HuH-7.5 (cell line): ENCODE measurements at regions not wholly inside any gene's neighbourhood (a gene's known extent, or its start where the extent isn't known, plus 50 kb on each side); places are given as distances from the start of the nearest gene placed in this dataset.
"Not testable (repeated sequence)": the region's sequence is repeated elsewhere in the genome, so short reads cannot be mapped to it uniquely, and the experiment has no call there.

Experiments used
- DNase-seq: peaks from one replicate; pipeline ENCODE4 v3.0.0; 2011; ENCODE audit warnings: low spot score

DNA sequence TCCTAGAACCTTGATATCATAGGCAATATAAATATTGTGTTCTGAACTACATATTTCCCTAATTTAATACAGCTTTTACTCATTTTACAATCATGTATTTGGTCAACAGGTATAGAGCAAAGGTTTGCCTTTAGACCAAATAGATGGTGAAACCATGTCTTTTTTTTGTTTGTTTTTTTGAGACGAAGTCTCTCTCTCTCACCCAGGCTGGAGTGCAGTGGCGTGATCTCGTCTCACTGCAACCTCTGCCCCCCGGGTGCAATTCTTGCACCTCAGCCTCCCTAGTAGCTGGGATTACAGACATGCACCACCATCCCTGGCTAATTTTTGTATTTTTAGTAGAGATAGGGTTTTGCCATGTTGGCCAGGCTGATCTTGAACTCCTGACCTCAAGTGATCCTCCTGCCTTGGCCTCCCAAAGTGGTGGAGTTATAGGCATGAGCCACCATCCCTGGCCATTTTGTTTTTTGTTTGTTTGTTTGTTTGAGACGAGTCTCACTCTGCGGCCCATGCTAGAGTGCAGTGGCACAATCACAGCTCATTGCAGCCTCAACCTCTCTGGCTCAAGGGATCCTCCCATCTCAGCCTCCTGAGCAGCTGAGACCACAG is 243.7 kb upstream of the FOXN3 start:
- not testable (repeated sequence) for DNase-seq

DNA sequence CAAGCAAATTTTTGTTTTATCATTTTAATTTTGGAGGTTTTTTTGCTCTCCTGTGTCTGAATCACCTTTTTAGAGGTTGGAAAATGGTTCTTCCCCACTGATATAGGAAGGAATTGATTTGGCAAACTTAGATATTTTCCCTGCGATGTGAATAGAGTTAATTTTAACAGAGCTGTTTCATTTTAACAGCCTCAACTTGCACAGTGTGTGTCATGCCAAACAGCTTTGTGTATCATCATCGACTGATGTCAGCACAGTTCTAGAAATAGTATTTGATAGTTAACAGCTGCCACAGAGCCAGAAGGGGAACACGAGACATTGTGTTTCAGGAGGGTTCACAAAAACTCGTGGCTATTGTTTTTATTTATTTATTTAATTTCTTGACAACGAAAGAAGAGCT is 243.1 kb upstream of the FOXN3 start:
- no peak for DNase-seq

DNA sequence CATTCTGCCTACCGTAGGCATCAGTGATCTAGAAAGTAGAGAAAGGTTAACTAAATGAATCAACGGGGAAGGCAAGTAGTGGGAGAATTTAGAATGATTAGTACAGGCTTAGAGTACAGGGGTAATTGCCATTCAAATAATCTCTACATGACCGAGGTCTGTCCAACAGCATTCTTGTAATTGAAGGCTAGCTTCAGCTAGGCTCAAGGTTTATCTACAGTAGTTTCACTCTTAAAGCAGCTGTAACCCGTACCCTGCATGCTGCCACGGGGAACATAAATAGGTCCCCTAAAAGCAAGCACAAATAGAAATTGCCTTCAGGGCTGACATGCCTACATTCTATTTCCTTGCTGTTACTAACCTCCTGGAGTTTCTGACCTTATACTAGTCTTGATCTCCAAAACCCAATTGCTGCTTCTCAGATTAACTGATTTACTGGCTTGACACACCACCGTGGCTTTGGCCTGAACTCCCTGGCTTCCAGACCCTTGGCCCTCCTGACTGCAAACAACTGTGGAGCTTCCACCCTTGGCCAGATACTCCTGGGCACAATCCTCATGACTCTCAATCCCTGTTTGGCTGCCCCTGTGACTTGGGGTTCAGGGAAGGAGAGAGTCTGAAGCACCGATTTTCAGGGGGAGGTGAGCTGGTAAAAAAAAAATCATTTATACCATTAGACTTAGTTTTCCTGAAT is 242.1 kb upstream of the FOXN3 start:
- no peak for DNase-seq

DNA sequence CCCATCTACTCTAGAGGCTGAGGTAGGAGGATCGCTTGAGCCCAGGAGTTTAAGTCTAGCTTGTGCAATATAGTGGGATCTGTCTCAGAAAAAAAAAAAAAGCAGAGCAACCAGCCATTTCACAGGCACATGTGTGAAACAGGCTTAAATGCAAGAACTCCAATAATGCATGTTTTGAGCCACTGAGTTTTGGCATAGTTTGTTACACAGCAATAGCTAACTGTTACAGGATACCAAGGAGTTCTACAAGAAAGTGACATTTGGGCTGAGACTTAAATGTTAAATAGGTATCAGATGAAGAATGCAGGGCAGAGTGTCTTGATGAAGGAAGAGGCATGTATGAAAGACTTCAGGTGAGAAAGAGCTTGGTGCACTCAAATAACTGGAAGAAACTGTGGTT is 240.0 kb upstream of the FOXN3 start:
- DNase-seq = no peak

DNA sequence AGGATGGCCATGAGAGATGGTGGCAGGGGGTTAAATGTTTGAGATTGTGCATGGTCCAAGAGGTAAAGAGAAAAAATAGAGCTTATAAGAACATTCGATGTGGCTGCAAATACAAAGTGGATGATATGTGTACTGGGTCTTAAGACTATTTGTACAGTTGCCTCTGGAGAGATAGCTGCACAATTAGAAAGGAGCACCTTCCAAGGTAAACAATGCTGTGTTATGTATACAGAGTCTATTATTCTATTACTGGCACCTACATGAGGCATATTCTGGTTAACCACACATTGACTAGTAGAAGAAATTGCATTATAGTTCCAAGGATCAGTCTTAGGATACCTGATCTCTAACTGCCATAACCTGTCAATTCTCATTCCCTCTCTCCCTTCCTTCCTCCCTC is 238.0 kb upstream of the FOXN3 start:
- no peak for DNase-seq

DNA sequence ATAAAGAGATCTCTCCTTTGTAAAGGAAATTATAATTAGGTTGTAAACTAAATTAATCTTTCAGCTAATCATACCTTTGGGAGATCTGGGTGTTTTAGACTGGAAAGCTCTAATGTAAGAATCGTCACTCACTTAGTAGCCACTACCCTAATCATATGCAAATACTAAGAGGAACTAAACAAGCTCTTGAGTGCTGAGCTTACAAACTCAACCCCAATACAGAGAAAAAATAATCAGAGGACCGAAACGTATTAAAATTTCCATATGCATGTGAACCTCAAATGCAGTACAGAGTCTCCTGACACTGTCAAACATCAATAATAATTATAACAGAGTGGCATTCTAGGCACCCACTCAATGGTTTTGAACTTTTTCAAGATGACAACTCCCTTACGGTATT is 235.3 kb upstream of the FOXN3 start:
- no peak for DNase-seq

DNA sequence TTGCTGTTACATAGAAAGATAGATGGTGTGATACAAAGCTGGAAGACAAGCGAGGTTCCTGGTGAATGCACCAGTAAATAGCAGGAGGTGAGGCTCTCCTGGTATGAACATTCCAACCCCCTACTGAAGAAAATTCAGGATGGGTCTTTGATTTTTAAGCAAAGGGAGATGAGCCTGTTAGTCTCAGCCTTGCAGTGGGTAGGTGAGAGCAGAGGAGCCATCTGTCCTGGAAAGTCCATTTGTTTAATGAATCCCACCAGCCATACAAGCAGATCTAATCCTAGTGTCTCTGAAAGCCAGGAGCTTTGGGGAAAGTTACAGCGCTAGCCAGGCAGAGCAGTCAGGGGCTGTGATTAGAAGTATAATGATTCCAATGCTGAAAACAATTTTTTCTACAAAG is 234.8 kb upstream of the FOXN3 start:
- no peak for DNase-seq

DNA sequence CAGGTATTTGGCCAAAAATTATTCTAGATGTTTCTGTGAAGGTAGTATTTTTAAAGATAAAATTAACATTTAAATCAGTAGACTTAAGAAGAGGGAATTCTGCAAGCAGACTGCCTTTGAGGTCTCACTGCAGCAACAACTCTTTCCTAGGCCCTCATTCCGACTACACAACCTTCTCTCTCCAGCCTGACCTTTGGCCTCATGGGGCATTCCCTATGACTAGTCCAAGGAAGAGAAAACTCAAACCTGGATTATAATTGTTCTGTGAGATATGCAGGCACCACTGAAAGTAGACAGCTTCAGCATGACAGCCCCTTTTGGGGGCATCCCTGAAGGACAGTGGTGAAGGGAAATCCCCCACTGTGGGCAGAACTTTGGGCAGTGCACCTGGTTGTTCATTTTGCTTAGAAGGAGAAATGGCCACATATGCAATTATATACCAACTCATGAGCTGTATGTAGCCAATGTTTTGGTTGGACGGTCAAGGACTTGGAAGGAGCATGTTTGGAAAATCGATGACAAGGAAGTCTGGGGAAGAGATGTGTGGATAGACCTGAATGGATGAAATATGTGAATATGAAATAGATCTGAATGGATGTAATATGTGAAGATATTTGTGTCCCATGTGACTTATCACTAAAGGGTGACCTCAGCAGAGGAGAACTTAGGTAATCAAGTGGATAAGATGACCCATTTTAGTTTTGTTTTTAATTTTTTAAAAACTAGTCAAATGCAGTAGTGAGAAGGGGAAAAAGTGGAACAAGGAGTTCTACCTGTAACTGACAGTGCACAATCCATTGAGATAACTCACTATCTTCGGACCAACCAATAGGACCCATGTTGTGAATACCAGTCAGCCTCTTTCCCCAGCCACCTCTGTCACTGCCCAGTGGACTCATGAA is 233.3 kb upstream of the FOXN3 start:
- DNase-seq = no peak

DNA sequence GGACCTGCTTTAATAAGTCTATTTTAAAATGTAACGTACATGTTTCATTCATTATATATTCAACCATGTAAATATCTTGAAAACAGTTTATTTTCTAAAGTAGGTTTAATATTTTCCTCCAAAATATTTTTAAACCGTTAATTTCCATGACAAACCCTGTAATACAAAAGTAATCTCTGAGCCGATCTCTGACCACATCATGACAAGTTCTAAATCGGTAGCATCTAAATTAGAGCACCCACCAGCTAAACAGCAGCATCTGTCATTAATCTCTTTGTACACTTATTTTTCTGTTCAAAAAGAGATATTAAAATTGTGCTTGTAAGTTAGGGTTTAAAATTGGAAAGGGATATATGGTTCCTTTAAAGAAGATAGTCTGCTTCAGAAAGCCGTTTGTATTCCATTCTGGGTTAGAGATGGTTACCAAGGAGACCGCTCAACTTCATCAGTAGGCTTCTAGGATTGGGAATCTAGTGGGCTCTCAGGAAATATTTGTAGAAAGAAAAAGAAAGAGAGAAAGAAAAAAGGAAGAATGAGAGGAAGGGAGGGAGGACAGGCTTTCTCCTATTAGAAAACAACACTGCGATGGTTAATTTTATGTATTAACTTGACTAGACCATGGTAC is 232.5 kb upstream of the FOXN3 start:
- no peak for DNase-seq

DNA sequence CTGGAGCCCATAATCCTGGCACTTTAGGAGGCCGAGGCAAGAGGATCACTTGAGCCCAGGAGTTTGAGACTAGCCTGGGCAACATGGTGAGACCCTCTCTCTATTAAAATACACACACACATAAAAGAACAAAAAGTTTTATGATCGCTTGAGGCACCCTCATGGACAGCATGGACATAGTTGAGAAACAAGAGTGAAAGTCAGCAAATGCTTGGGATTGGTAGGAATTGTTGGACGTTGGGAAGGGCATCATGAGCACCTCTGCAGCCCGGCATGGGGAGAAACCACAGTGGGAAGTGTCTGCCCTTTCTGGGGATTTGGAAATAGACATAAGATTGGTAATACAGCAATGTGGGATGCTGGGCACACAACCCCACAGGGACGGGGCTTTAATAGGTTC is 231.9 kb upstream of the FOXN3 start:
- no peak for DNase-seq

DNA sequence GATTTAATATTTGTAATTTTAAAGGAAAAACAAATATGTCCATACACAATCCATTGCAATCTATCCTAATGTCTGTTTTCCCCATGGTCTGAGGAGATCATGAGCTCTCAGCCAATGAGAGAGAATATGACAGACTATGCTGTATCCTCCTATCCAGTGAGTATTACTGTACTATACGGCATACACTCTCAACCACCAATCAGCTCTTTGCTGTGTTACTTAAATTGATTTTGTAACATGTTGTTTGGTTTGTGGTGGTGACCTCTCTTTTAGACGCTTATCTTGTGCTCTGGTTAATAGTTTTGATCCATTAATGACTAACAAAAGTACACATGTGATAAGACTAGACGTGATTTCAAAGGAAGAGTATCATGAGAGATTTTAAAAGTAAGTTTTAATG is 231.5 kb upstream of the FOXN3 start:
- no peak for DNase-seq

DNA sequence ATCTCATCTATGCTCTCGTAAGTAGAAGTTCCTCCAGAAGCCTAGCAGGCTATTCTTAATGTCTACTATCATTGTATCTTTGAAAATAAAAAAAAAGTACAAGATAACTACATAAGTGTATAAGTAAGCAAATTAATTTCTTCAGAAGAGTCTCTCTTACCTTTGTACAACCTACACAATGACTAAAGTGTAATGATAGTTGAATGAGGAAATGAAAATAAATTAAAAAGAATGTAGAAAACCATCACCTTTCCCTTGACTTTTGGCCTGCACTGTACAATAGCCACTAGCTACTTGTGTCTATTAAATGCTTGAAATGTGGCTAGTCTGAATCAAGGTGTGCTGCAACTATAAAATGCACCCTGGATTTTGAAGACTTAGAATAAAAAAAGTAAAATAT is 229.9 kb upstream of the FOXN3 start:
- no peak for DNase-seq

DNA sequence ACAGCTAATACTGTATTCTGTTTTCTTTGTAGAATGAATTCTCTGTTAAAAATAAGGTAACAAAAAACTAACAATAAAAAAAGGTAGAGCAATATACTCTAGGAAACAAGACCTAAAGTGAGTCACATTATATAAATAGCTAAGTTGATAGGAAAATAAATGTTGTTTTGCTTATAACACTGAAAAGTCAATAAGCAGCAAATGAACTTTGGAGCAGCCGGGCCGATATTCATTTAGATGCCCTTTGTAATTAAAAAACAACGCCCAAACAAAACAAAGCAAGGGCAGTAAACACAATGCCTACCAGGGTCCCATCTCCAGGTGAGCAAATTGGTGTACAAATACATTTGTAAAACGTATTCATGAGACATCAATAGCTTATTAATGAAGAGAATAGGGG is 227.6 kb upstream of the FOXN3 start:
- DNase-seq = no peak

DNA sequence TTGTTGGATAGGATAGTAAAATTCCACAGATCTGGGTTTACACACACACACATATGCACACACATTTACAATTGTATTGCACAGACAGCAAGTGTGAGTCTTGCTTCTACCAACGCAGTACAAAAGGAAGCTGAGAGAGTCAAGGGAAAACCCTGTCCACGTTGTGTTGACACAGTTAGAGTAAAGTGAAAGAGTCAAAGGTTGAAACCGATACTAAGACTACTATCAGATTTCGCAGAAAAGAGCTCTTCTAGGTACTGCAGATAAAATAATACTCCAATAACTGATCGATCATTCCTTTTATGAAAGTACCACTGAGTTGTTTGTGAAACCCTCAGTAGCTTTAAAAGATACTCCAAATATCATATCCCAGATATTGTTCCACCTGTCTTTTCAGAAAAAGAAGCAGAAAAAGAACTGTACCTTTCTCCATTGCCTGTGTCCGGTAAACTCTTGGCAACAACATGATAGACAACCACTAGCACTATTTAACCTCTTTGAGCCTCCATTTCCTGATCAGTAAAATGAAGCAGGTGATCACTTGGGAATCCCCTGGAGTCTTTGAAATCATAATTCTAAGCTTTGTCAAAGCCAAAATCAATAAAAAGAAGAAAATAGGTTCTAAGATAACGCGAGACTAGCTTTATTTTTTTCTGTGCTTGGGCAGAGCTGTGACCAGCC is 224.6 kb upstream of the FOXN3 start:
- no peak for DNase-seq

DNA sequence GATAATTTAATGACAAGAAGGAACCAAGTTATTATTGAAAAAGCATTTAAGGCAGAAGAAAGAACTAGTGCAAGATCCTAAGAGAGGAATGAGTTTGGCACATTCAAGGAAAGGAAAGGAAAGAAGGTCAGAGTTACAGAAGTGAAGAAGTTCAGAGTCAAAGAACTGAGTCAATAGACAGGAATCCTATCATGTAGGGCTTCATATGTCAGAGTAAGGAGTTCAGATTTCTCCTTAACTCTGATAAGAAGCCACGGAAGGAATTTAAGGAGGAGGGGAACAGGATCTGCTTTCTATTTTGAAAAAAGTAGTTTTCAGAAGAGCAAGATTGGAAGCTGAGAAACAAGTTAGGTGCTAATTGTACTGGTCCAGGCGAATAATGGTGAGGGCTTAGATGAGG is 223.1 kb upstream of the FOXN3 start:
- DNase-seq = no peak

DNA sequence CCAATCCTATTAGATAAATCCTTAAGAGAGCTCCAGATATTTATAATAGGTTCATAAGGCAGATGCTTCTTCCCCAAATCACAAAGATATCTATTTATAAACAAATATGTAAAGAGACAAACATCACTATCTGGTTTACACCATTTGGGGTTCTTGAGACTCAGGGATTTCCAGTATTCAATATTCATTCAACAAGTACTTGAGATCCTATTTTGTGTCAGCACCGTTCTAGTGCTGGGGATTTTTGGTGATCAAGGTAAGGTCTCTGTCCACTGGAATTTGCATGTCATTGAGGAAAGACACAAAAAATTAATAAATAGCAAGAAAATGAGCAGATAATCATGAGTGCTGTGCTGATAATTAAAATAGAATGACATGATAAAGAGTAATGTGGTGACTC is 222.7 kb upstream of the FOXN3 start:
- no peak for DNase-seq

DNA sequence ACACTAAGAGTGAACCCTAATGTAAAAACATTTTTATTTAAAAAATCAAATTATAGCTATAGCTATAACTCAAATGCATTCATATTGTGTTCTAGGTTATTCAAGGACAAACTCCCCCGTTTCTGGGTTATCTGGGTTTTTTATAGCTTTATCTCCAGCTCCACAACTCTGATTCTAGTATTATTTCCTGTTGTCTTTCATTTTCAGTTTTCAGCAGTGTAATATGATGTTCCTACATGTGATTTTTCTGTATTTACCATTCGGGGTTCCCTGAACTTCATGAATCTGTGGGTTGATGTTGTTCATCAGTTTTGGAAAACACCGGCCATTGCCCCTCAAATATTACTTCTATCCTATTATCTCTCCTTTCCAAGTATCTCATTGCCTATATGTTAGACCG is 221.9 kb upstream of the FOXN3 start:
- DNase-seq = no peak

DNA sequence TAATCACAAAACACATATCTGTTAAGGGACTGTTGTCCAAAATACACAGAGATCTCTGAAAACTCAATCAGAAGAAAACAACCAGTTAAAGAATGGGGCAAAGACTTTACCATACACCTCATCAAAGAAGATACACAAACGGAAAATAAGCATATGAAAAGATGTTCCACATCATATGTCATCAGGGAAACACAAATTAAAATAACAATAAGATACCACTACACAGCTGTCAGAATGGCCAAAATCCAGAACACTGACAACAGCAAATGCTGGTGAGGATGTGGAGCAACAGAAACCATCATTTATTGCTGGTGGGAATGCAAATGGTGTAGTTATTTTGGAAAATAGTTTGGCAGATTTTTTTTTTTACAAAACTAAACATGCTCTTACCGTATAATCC is 220.5 kb upstream of the FOXN3 start:
- DNase-seq = no peak

DNA sequence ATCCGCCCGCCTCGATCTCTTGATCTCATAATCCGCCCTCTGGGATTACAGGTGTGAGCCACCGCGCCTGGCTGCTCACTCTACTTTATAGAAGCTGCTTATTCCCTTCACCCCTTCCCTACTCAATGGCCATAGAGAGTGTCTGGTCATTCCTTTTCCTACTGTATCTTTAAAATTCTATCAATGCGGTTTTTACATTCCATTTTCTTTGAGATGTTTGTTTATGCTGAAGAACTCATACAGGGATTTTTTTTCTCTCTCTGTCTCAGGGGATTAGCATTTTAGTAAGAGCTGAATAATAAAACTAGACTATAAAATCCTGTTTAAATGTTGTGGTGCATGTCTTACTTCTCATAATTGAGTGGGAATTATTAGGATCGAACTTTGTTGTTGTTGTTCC is 218.6 kb upstream of the FOXN3 start:
- no peak for DNase-seq

DNA sequence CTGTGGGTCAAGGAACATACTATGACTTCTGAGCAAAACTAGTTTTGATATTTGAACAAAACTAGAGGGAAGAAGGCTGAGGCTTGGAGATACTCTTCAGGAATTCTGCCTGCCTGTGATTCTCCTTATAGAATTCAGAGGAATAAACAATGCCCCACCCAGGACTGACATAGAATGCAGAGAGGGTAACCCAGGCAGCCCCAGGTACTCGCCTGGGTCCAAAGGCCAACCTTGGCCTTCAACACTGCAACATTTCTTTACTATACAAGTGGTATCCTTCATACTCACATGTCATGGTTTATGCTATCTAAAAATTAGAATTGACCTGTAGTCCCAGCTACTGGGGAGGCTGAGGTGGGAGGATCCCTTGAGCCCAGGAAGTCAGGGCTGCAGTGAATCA is 217.0 kb upstream of the FOXN3 start:
- DNase-seq = no peak

DNA sequence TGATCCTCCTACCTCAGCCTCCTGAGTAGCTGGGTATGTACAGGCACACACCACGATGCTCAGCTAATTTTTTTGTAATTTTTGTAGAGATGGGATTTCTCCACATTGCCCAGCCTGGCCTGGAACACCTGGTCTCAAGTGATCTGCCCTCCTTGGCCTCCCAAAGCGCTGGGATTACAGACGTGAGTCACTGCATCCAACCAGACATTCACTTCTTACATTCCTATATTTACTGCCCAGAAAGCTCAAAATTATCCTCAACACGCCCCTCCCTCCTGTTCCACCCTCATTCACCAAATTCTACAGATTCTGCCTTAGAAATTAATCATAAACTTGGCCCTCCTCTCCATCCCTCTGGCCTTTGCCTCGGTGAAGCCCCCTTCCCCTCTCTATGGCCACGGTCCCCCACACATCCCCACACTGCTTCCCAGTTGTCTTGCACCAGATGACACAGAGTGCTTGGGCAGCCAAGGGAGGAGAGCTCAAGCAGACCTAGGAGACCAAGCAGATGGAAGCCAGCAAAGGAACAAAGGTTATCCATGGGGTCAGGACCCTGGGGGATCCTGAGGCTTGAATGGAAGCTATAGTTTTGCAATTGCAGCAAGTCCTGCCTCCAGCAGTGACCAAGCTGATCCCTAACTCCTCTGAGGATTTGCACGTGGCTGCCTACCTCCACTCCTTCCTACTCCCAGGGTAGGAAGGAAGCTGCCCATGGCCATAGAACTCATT is 213.2 kb upstream of the FOXN3 start:
- no peak for DNase-seq

DNA sequence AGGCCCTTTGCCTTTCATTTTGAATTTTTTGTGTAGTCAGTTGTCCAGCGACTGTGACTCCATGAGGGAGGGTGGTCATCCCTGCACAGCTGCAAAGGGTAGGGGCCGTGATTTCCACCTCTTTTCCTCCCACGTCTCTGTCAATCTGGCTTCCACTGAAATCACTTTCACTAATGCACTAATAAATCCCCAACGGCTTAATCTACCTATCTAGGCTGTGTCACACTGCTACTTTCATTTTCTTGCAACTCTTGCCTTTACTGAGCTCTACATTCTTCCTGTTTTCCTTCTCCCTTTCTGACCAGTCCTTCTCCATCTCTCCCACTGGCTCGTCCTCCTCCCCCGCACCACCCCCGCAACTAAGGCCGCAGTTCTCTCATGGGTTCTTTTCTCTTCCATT is 212.3 kb upstream of the FOXN3 start:
- DNase-seq = no peak
